Activated naive CD4-positive, alpha-beta T cell treated with anti-CD3 and anti-CD28 coated beads, Interleukin-2, amount 50 U/mL, for 72 hours (primary cell): ENCODE measurements at regions not wholly inside any gene's neighbourhood (a gene's known extent, or its start where the extent isn't known, plus 50 kb on each side); places are given as distances from the start of the nearest gene placed in this dataset.

Source experiments
- ATAC-seq, 2 donors: fragments of 150-1000 bp; cut with Tn5 transposase; 2 replicates each; pipeline ENCODE4 v1.10.0; 2021; ENCODE audit warnings: mild to moderate bottlenecking in 2 of 2, moderate library complexity in 2 of 2
- DNase-seq, 2 donors: peaks; one replicate each; pipeline ENCODE4 v3.0.0; 2021 to 2022; ENCODE audit warnings: low spot score in 2 of 2
- H3K27ac Mint-ChIP-seq, 2 donors: one replicate each; pipeline ENCODE4 v1.8.0; 2022; ENCODE audit warnings: mild to moderate bottlenecking in 2 of 2, mixed read lengths in 2 of 2
- H3K36me3 Mint-ChIP-seq, 2 donors: one replicate each; pipeline ENCODE4 v1.8.0; 2022; ENCODE audit warnings: mixed read lengths in 2 of 2
- H3K9me3 Mint-ChIP-seq, 2 donors: one replicate each; pipeline ENCODE4 v1.8.0; 2022; ENCODE audit warnings: mixed read lengths in 2 of 2

GRCh38 chr6:28757429-28758045 is 166.2 kb downstream of the TRIM27 start:
- ATAC-seq, result no peak
- Mint-ChIP-seq H3K36me3 (peaks cover 0 to 6% of the 10 kb centered on the region in 2 donors), H3K9me3 (no peaks in the 10 kb centered on the region), H3K27ac (no peak overlapping the region)
- DNase-seq, result no peak

GRCh38 chr6:28758046-28758817 is 165.6 kb downstream of the TRIM27 start:
- H3K27ac Mint-ChIP-seq, result no peak overlapping the region
- H3K9me3 Mint-ChIP-seq, result no peaks in the 10 kb centered on the region
- peaks cover 0 to 6% of the 10 kb centered on the region in 2 donors for H3K36me3 Mint-ChIP-seq
- ATAC-seq (no peak), DNase-seq (no peak)

GRCh38 chr6:28758818-28759235 is 165.0 kb downstream of the TRIM27 start:
- Mint-ChIP-seq H3K36me3 (peaks cover 0 to 6% of the 10 kb centered on the region in 2 donors), H3K27ac (no peak overlapping the region), H3K9me3 (no peaks in the 10 kb centered on the region)
- ATAC-seq (no peak), DNase-seq (no peak)

GRCh38 chr6:28764014-28764723 is 159.6 kb downstream of the TRIM27 start:
- peaks cover 14 to 23% of the 10 kb centered on the region in 2 donors for H3K9me3 Mint-ChIP-seq
- no peak overlapping the region for H3K27ac Mint-ChIP-seq
- DNase-seq (no peak), ATAC-seq (no peak)
- H3K36me3 Mint-ChIP-seq, result peaks cover 38 to 43% of the 10 kb centered on the region in 2 donors

- H3K36me3 Mint-ChIP-seq, result peaks cover 38 to 44% of the 10 kb centered on the region in 2 donors
- no peak for ATAC-seq
- H3K27ac Mint-ChIP-seq, result no peak overlapping the region
These were observed 159.0 kb downstream of the TRIM27 start for GRCh38 chr6:28764761-28765282.

GRCh38 chr6:28765978-28766351 is 157.8 kb downstream of the TRIM27 start:
- H3K36me3 Mint-ChIP-seq, result peaks cover 38 to 45% of the 10 kb centered on the region in 2 donors

More at GRCh38 chr6:28764761-28765282, 159.0 kb downstream of the TRIM27 start:
- no peak for DNase-seq
- peaks cover 14 to 23% of the 10 kb centered on the region in 2 donors for H3K9me3 Mint-ChIP-seq

GRCh38 chr6:28766426-28766825 is 157.4 kb downstream of the TRIM27 start:
- peaks cover 38 to 50% of the 10 kb centered on the region in 2 donors for H3K36me3 Mint-ChIP-seq
- H3K27ac Mint-ChIP-seq, result no peak overlapping the region
- DNase-seq (no peak), ATAC-seq (no peak)
- H3K9me3 Mint-ChIP-seq, result peaks cover 14 to 23% of the 10 kb centered on the region in 2 donors

More at GRCh38 chr6:28765978-28766351, 157.8 kb downstream of the TRIM27 start:
- Mint-ChIP-seq H3K27ac (no peak overlapping the region), H3K9me3 (peaks cover 14 to 23% of the 10 kb centered on the region in 2 donors)
- DNase-seq, result no peak
- ATAC-seq, result no peak

- no peak for ATAC-seq
- Mint-ChIP-seq H3K36me3 (peaks cover 38 to 52% of the 10 kb centered on the region in 2 donors), H3K9me3 (peaks cover 14 to 23% of the 10 kb centered on the region in 2 donors), H3K27ac (no peak overlapping the region)
- DNase-seq, result no peak
These were observed 156.7 kb downstream of the TRIM27 start for GRCh38 chr6:28767133-28767532.

GRCh38 chr6:28767691-28768090 is 156.1 kb downstream of the TRIM27 start:
- ATAC-seq (no peak), DNase-seq (no peak)
- H3K9me3 Mint-ChIP-seq, result peaks cover 14 to 23% of the 10 kb centered on the region in 2 donors
- peaks cover 43 to 56% of the 10 kb centered on the region in 2 donors for H3K36me3 Mint-ChIP-seq
- no peak overlapping the region for H3K27ac Mint-ChIP-seq

- Mint-ChIP-seq H3K36me3 (peaks cover 50 to 63% of the 10 kb centered on the region in 2 donors), H3K9me3 (peaks cover 17 to 27% of the 10 kb centered on the region in 2 donors), H3K27ac (no peak overlapping the region)
- DNase-seq (no peak), ATAC-seq (no peak)
These were observed 155.4 kb downstream of the TRIM27 start for GRCh38 chr6:28768187-28768913.

GRCh38 chr6:28769626-28770402 is 154.0 kb downstream of the TRIM27 start:
- H3K9me3 Mint-ChIP-seq, result peaks cover 25 to 36% of the 10 kb centered on the region in 2 donors
- peaks cover 55 to 72% of the 10 kb centered on the region in 2 donors for H3K36me3 Mint-ChIP-seq
- DNase-seq (no peak), ATAC-seq (no peak)
- no peak overlapping the region for H3K27ac Mint-ChIP-seq

GRCh38 chr6:28770732-28771131 is 153.1 kb downstream of the TRIM27 start:
- Mint-ChIP-seq H3K9me3 (peaks cover 26 to 38% of the 10 kb centered on the region in 2 donors), H3K27ac (no peak overlapping the region), H3K36me3 (peaks cover 55 to 70% of the 10 kb centered on the region in 2 donors)
- ATAC-seq, result no peak
- no peak for DNase-seq

GRCh38 chr6:28771401-28772267 is 152.2 kb downstream of the TRIM27 start:
- Mint-ChIP-seq H3K9me3 (peaks cover 26 to 28% of the 10 kb centered on the region in 2 donors), H3K27ac (no peak overlapping the region), H3K36me3 (peaks cover 48 to 67% of the 10 kb centered on the region in 2 donors)
- ATAC-seq (no peak), DNase-seq (no peak)

- H3K9me3 Mint-ChIP-seq, result peaks cover 21 to 22% of the 10 kb centered on the region in 2 donors
- peak overlapping the region in 1 of 2 donors; percentile 96 for H3K27ac Mint-ChIP-seq
- H3K36me3 Mint-ChIP-seq, result peaks cover 49 to 59% of the 10 kb centered on the region in 2 donors
- DNase-seq, result no peak
- ATAC-seq, result no peak
These were observed 151.1 kb downstream of the TRIM27 start for GRCh38 chr6:28772480-28773381.
